ENCODE measurements at regions not wholly inside any gene's neighbourhood (a gene's known extent, or its start where the extent isn't known, plus 50 kb on each side); places are given as distances from the start of the nearest gene placed in this dataset.

DNA sequence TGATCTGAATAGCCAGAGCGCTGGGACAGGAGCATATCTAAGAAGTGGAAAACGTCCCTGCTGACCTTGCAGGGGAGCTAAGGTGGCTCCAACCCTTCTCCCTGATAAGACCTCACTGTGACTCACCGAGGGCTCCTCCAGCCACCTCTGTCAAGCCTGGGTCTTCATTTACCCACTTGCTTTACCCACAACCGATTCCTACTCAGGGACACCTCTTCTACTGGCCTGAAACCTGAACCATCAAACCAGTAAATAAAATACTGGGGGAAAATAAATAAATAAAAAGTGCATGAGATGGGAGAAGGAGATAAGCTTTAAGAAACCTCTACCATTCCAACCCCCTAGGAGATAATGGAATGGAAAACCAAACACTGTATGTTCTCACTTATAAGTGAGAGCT, 80.2 kb upstream of the ALOX12 start:
- Histone ChIP-seq H3K36me3 (ENCODE audit: control insufficient read depth in 4 of 4, insufficient read depth in 4 of 4, low read length in 4 of 4) (no peaks in the 10 kb centered on the region), H3K27me3 (ENCODE audit: control insufficient read depth in 3 of 3, insufficient read depth in 3 of 3, low read length in 2 of 3) (peaks cover 0 to 18% (median 10%) of the 10 kb centered on the region in 3 donors), H3K9me3 (ENCODE audit: control insufficient read depth in 4 of 4, insufficient read depth in 3 of 4, low read length in 3 of 4) (no peaks in the 10 kb centered on the region), H3K27ac (ENCODE audit: low read depth in 1 of 2, low read length in 1 of 2) (no peak overlapping the region), H3K9ac (ENCODE audit: insufficient read depth in 1 of 2, low read length in 2 of 2) (no peak overlapping the region), H3K4me3 (no peak overlapping the region), H3K4me1 (ENCODE audit: control insufficient read depth in 5 of 5, insufficient read depth in 5 of 5, low read length in 5 of 5) (no peaks in the 10 kb centered on the region)
- TF ChIP-seq, protein P1, sequence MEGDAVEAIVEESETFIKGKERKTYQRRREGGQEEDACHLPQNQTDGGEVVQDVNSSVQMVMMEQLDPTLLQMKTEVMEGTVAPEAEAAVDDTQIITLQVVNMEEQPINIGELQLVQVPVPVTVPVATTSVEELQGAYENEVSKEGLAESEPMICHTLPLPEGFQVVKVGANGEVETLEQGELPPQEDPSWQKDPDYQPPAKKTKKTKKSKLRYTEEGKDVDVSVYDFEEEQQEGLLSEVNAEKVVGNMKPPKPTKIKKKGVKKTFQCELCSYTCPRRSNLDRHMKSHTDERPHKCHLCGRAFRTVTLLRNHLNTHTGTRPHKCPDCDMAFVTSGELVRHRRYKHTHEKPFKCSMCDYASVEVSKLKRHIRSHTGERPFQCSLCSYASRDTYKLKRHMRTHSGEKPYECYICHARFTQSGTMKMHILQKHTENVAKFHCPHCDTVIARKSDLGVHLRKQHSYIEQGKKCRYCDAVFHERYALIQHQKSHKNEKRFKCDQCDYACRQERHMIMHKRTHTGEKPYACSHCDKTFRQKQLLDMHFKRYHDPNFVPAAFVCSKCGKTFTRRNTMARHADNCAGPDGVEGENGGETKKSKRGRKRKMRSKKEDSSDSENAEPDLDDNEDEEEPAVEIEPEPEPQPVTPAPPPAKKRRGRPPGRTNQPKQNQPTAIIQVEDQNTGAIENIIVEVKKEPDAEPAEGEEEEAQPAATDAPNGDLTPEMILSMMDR (IDR thresholded peaks at IDR 0.05; ENCODE audit: control extremely low read depth, extremely low read depth), result no peak
- no peak for DNase-seq
- ATAC-seq (ENCODE audit: insufficient read depth, low FRiP score), result no peak
- WGBS, 2 donors, result 84 to 94% methylated on average over 4 of the region's 4 CpGs

DNA sequence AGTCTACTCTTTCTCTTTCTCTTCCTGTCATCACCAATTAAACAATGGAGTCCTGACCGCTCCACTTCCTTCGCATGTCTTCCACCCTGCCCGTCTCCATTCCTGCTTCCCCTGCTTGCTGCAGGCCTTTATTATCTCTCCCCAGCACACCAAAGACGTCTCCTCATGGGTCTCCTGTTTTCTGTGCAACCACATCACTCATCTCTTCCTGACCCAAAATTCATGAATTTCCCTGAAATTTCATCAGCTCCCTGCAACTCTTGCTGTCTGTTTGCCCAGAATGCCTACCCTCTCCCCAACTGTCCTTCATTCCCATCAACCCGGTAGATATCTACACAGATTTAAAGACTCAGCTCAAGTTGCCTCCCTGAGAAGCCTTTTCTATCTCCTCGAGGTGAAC, 76.7 kb upstream of the ALOX12 start:
- H3K4me1 ChIP-seq (ENCODE audit: control insufficient read depth in 5 of 5, insufficient read depth in 5 of 5, low read length in 5 of 5), result no peaks in the 10 kb centered on the region
- TF ChIP-seq, protein P1 (IDR thresholded peaks at IDR 0.05; ENCODE audit: control extremely low read depth, extremely low read depth), result no peak

DNA sequence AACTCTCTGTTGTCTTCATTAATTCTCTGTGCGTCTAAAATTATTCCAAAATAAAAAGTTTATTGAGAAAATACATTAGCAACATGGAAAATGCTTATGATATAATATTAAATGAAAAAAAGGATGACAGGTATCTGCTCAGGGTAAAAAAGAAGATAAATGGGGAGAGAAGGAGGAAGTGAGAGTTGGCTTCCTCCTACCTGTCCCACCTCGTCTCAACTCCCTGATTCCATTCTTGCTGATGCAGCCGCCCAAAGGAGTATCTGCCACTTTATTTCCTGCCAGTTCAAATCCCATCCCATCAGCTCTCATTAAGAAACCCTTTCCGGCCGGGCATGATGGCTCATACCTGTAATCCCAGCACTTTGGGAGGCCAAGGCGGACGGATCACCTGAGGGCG, 72.5 kb upstream of the ALOX12 start:
- Histone ChIP-seq H3K36me3 (ENCODE audit: control insufficient read depth in 4 of 4, insufficient read depth in 4 of 4, low read length in 4 of 4) (no peaks in the 10 kb centered on the region), H3K27ac (ENCODE audit: low read depth in 1 of 2, low read length in 1 of 2) (no peak overlapping the region), H3K27me3 (ENCODE audit: control insufficient read depth in 3 of 3, insufficient read depth in 3 of 3, low read length in 2 of 3) (peaks cover 0 to 2% (median 0%) of the 10 kb centered on the region in 3 donors), H3K9me3 (ENCODE audit: control insufficient read depth in 4 of 4, insufficient read depth in 3 of 4, low read length in 3 of 4) (no peaks in the 10 kb centered on the region), H3K4me1 (ENCODE audit: control insufficient read depth in 5 of 5, insufficient read depth in 5 of 5, low read length in 5 of 5) (peaks cover 0 to 4% (median 0%) of the 10 kb centered on the region in 5 donors), H3K4me3 (no peak overlapping the region), H3K9ac (ENCODE audit: insufficient read depth in 1 of 2, low read length in 2 of 2) (no peak overlapping the region)
- ATAC-seq (ENCODE audit: insufficient read depth, low FRiP score) (no peak), DNase-seq (no peak)
- TF ChIP-seq, protein P1 (IDR thresholded peaks at IDR 0.05; ENCODE audit: control extremely low read depth, extremely low read depth), result no peak
- WGBS, 2 donors, result 85 to 87% methylated on average over 8 of the region's 8 CpGs

More for the DNA sequence above, 76.7 kb upstream of the ALOX12 start:
- H3K4me3 ChIP-seq, result no peak overlapping the region
- DNase-seq (no peak), ATAC-seq (ENCODE audit: insufficient read depth, low FRiP score) (no peak)
- no peak overlapping the region for H3K9ac ChIP-seq (ENCODE audit: insufficient read depth in 1 of 2, low read length in 2 of 2)
- WGBS, 2 donors, result 67 to 70% methylated on average over 6 of the region's 6 CpGs
- H3K27ac ChIP-seq (ENCODE audit: low read depth in 1 of 2, low read length in 1 of 2), result no peak overlapping the region
- H3K27me3 ChIP-seq (ENCODE audit: control insufficient read depth in 3 of 3, insufficient read depth in 3 of 3, low read length in 2 of 3), result peaks cover 0 to 12% (median 8%) of the 10 kb centered on the region in 3 donors
- no peaks in the 10 kb centered on the region for H3K36me3 ChIP-seq (ENCODE audit: control insufficient read depth in 4 of 4, insufficient read depth in 4 of 4, low read length in 4 of 4)
- no peaks in the 10 kb centered on the region for H3K9me3 ChIP-seq (ENCODE audit: control insufficient read depth in 4 of 4, insufficient read depth in 3 of 4, low read length in 3 of 4)

DNA sequence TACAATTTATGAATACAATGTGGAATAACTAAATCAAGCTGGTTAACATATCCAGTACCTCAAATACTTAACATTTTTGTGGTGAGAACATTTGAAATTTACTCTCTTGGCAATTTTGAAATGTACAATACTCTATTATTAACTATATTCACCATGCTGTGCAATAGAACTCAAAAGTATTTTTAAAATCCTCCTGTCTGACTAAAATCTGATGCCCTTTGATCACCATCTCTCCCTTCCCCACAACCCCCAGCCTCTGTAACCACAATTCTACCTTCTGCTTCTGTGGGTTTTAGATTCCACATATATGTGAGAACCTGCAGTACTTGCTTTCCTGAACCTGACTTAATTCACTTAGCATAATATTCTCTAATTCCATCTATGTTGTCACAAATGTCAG, 71.6 kb upstream of the ALOX12 start:
- no peak for ATAC-seq (ENCODE audit: insufficient read depth, low FRiP score)

More for the DNA sequence above, 71.6 kb upstream of the ALOX12 start:
- Histone ChIP-seq H3K27me3 (ENCODE audit: control insufficient read depth in 3 of 3, insufficient read depth in 3 of 3, low read length in 2 of 3) (peaks cover 0 to 2% (median 0%) of the 10 kb centered on the region in 3 donors), H3K9me3 (ENCODE audit: control insufficient read depth in 4 of 4, insufficient read depth in 3 of 4, low read length in 3 of 4) (no peaks in the 10 kb centered on the region), H3K4me3 (no peak overlapping the region), H3K4me1 (ENCODE audit: control insufficient read depth in 5 of 5, insufficient read depth in 5 of 5, low read length in 5 of 5) (peaks cover 0 to 4% (median 0%) of the 10 kb centered on the region in 5 donors), H3K36me3 (ENCODE audit: control insufficient read depth in 4 of 4, insufficient read depth in 4 of 4, low read length in 4 of 4) (no peaks in the 10 kb centered on the region), H3K9ac (ENCODE audit: insufficient read depth in 1 of 2, low read length in 2 of 2) (no peak overlapping the region), H3K27ac (ENCODE audit: low read depth in 1 of 2, low read length in 1 of 2) (no peak overlapping the region)
- TF ChIP-seq, protein P1 (IDR thresholded peaks at IDR 0.05; ENCODE audit: control extremely low read depth, extremely low read depth), result no peak
- DNase-seq, result no peak
